Mammary epithelial cell (primary cell): ENCODE measurements at regions not wholly inside any gene's neighbourhood (a gene's known extent, or its start where the extent isn't known, plus 50 kb on each side); places are given as distances from the start of the nearest gene placed in this dataset.

Experiments used
- CTCF ChIP-seq, 2 donors: IDR thresholded peaks in 1 of 2; conservative IDR thresholded peaks in 1 of 2; 2 replicates each; pipeline ENCODE4 v1.5.1; 2011 to 2012; ENCODE audit warnings: inconsistent platforms in 2 of 2, low read length in 2 of 2, mild to moderate bottlenecking in 2 of 2, control low read depth in 1 of 2, low read depth in 1 of 2; ENCODE audit not compliant: insufficient read depth in 1 of 2; ENCODE audit errors: extremely low read depth in 1 of 2
- EZH2 ChIP-seq: IDR thresholded peaks from 2 replicates; pipeline ENCODE4 v1.6.1; 2012; ENCODE audit warnings: low read length, inconsistent platforms, borderline replicate concordance

GRCh38 chr6:144468709-144469108, 183.6 kb downstream of the UTRN start:
- TF ChIP-seq CTCF (conservative IDR thresholded peaks at IDR 0.05 in 1 of 2, IDR thresholded peaks at IDR 0.05 in 1 of 2; ENCODE audit: extremely low read depth in 1 of 2, insufficient read depth in 1 of 2, low read depth in 1 of 2, low read length in 2 of 2) (no peak), EZH2 (no peak)
